SK-N-SH (cell line): ENCODE measurements at regions not wholly inside any gene's neighbourhood (a gene's known extent, or its start where the extent isn't known, plus 50 kb on each side); places are given as distances from the start of the nearest gene placed in this dataset.

Experiments
- CTCF ChIA-PET: fragments of 300-600, 350-600 bp; formaldehyde crosslinking; extraction: SDS; loops from one replicate; lab custom pipeline; 2021; lab: Yijun Ruan, JAX
- POLR2A ChIA-PET: fragments of 350-600 bp; sonication (Branson Sonifier 250); formaldehyde crosslinking; extraction: SDS; loops from one replicate; lab custom pipeline; 2020; ENCODE audit warnings: antibody characterized with exemption, inconsistent platforms; lab: Yijun Ruan, JAX
- DNase-seq: peaks from one replicate; pipeline ENCODE4 v3.0.0; 2012
- H2AFZ ChIP-seq: fragments of 200-600 bp; sonication (generic); 2 replicates; pipeline ENCODE4 v1.8.1; 2016; ENCODE audit warnings: antibody characterized with exemption, mild to moderate bottlenecking, low read depth
- H3F3A ChIP-seq: fragments of 200-600 bp; sonication (generic); replicated peaks from 2 replicates; pipeline ENCODE3; 2016; ENCODE audit warnings: antibody characterized with exemption, mild to moderate bottlenecking; ENCODE audit not compliant: insufficient read depth
- H3K27ac ChIP-seq, 2 experiments: fragments of 200-500 bp in 1 of 2; fragments of 200-600 bp in 1 of 2; sonication (Bioruptor generic) in 1 of 2; sonication (generic), shearing (Covaris generic) in 1 of 2; 2 replicates each; pipeline versions ENCODE4 v1.5.1 to v1.6.1; 2014 to 2016; ENCODE audit warnings: low read depth in 2 of 2, inconsistent platforms in 1 of 2, low read length in 1 of 2, mild to moderate bottlenecking in 1 of 2, mixed read lengths in 1 of 2
- H3K27me3 ChIP-seq: fragments of 200-600 bp; sonication (generic), shearing (Covaris generic); 2 replicates; pipeline ENCODE4 v1.6.1; 2016; ENCODE audit warnings: mixed run types; ENCODE audit not compliant: insufficient read depth
- H3K36me3 ChIP-seq, 2 experiments: fragments of 200-500 bp in 1 of 2; fragments of 200-600 bp in 1 of 2; sonication (Bioruptor generic) in 1 of 2; sonication (generic) in 1 of 2; replicated peaks in 1 of 2; 2 replicates each; pipeline versions ENCODE3 to v1.5.1; 2014 to 2016; ENCODE audit warnings: low read length in 1 of 2, mild to moderate bottlenecking in 1 of 2; ENCODE audit not compliant: insufficient read depth in 2 of 2, control insufficient read depth in 1 of 2
- H3K4me1 ChIP-seq, 2 experiments: fragments of 200-500 bp in 1 of 2; fragments of 200-600 bp in 1 of 2; sonication (Bioruptor generic) in 1 of 2; sonication (generic), shearing (Covaris generic) in 1 of 2; 2 replicates each; pipeline versions ENCODE4 v1.5.1 to v1.6.1; 2014 to 2016; ENCODE audit warnings: low read depth in 1 of 2, low read length in 1 of 2, mixed run types in 1 of 2; ENCODE audit not compliant: insufficient read depth in 2 of 2, control insufficient read depth in 1 of 2
- H3K4me2 ChIP-seq: fragments of 200-600 bp; sonication (generic), shearing (Covaris generic); 2 replicates; pipeline ENCODE4 v1.6.1; 2017; ENCODE audit warnings: mixed run types
- H3K4me3 ChIP-seq, 2 experiments: fragments of 200-500 bp in 1 of 2; fragments of 200-600 bp in 1 of 2; sonication (Bioruptor generic) in 1 of 2; sonication (generic), shearing (Covaris generic) in 1 of 2; 2 replicates each; pipeline versions ENCODE4 v1.5.1 to v1.8.1; 2014 to 2016; ENCODE audit warnings: low read depth in 2 of 2, inconsistent platforms in 1 of 2, low read length in 1 of 2, mild to moderate bottlenecking in 1 of 2, mixed read lengths in 1 of 2, moderate library complexity in 1 of 2
- H3K79me2 ChIP-seq: fragments of 200-600 bp; sonication (generic); 2 replicates; pipeline ENCODE4 v1.8.1; 2017; ENCODE audit warnings: mild to moderate bottlenecking; ENCODE audit not compliant: insufficient read depth
- H3K9ac ChIP-seq: fragments of 200-600 bp; sonication (generic); 2 replicates; pipeline ENCODE4 v1.6.1; 2017; ENCODE audit warnings: mixed run types
- H3K9me2 ChIP-seq: fragments of 200-600 bp; sonication (generic); 2 replicates; pipeline ENCODE4 v1.6.1; 2017; ENCODE audit warnings: mixed run types
- H3K9me3 ChIP-seq: fragments of 200-600 bp; sonication (generic); 2 replicates; pipeline ENCODE4 v1.6.1; 2017; ENCODE audit warnings: mixed run types, mild to moderate bottlenecking, moderate library complexity
- H4K20me1 ChIP-seq: fragments of 200-600 bp; sonication (generic); 2 replicates; pipeline ENCODE4 v1.6.1; 2017; ENCODE audit warnings: mild to moderate bottlenecking, mixed run types; ENCODE audit not compliant: insufficient read depth
- CTCF ChIP-seq: fragments of 200-600 bp; sonication (generic); IDR thresholded peaks from 2 replicates; pipeline ENCODE4 v1.6.1; 2017; ENCODE audit warnings: antibody characterized with exemption, mild to moderate bottlenecking, moderate library complexity
- FOSL2 ChIP-seq: IDR thresholded peaks from 2 replicates; pipeline ENCODE4 v1.4.0; 2012; ENCODE audit warnings: low read depth, mild to moderate bottlenecking, moderate library complexity, borderline replicate concordance
- FOXJ3 ChIP-seq: sonication (generic); formaldehyde crosslinking; IDR thresholded peaks from 2 replicates; pipeline ENCODE4 v1.5.1; 2020; ENCODE audit warnings: mild to moderate bottlenecking, missing genetic modification reagents
- GABPA ChIP-seq: IDR thresholded peaks from 2 replicates; pipeline ENCODE4 v1.4.0; 2012; ENCODE audit warnings: low read depth, mild to moderate bottlenecking
- GATA2 ChIP-seq: sonication (generic); formaldehyde crosslinking; IDR thresholded peaks from 2 replicates; pipeline ENCODE4 v1.5.0; 2020; ENCODE audit warnings: mild to moderate bottlenecking, missing genetic modification reagents
- JUND ChIP-seq: IDR thresholded peaks from 2 replicates; pipeline ENCODE4 v1.4.0; 2012
- MAX ChIP-seq: IDR thresholded peaks from 2 replicates; pipeline ENCODE4 v1.4.0; 2012; ENCODE audit warnings: low read depth
- MEF2A ChIP-seq: IDR thresholded peaks from 2 replicates; pipeline ENCODE4 v1.4.0; 2012; ENCODE audit warnings: low read depth, borderline replicate concordance
- MXI1 ChIP-seq: IDR thresholded peaks from 2 replicates; pipeline ENCODE4 v1.6.1; 2012; ENCODE audit warnings: mild to moderate bottlenecking, low read depth, low read length, improper control_type of control experiment
- NFIC ChIP-seq: IDR thresholded peaks from 2 replicates; pipeline ENCODE4 v1.4.0; 2012; ENCODE audit warnings: borderline replicate concordance
- NRF1 ChIP-seq: IDR thresholded peaks from 2 replicates; pipeline ENCODE4 v1.6.1; 2012; ENCODE audit warnings: low read depth, mild to moderate bottlenecking, low read length
- POLR2AphosphoS5 ChIP-seq: IDR thresholded peaks from 2 replicates; pipeline ENCODE4 v1.6.1; 2012; ENCODE audit warnings: low read depth, low read length
- RAD21 ChIP-seq: IDR thresholded peaks from 2 replicates; pipeline ENCODE4 v1.6.1; 2012; ENCODE audit warnings: mild to moderate bottlenecking, low read length
- RCOR1 ChIP-seq: fragments of 150-350 bp; IDR thresholded peaks from 2 replicates; pipeline ENCODE4 v1.6.1; 2017; ENCODE audit warnings: antibody characterized with exemption, low read length
- RXRA ChIP-seq: IDR thresholded peaks from 2 replicates; pipeline ENCODE4 v1.4.0; 2012; ENCODE audit warnings: low read depth, mild to moderate bottlenecking, borderline replicate concordance
- SMC3 ChIP-seq: IDR thresholded peaks from 2 replicates; pipeline ENCODE4 v1.6.1; 2012; ENCODE audit warnings: low read depth, low read length, improper control_type of control experiment
- TCF12 ChIP-seq: IDR thresholded peaks from 2 replicates; pipeline ENCODE4 v1.4.0; 2012
- TEAD4 ChIP-seq: IDR thresholded peaks from 2 replicates; pipeline ENCODE4 v1.4.0; 2012; ENCODE audit warnings: mild to moderate bottlenecking, borderline replicate concordance; ENCODE audit not compliant: insufficient read depth
- ZBTB33 ChIP-seq: IDR thresholded peaks from 2 replicates; pipeline ENCODE4 v1.4.0; 2012; ENCODE audit warnings: low read depth, borderline replicate concordance
- WGBS: methylation state at CpG from one replicate; pipeline ENCODE4 v1.1.6; 2017; ENCODE audit warnings: low lambda C conversion rate; 5-methylcytosine and 5-hydroxymethylcytosine counted together

GRCh38 chr15:80315289-80315987 is 63.4 kb upstream of the CTXND1 start:
- WGBS, result 52% methylated on average over 10 of the region's 11 CpGs
- H3K4me1 ChIP-seq, result peaks cover 0 to 5% of the 10 kb centered on the region in 2 experiments; a peak in 1 of 4 replicates
- H3F3A ChIP-seq, result no peaks in the 10 kb centered on the region
- no peaks in the 10 kb centered on the region for H3K9me3 ChIP-seq
- no peak for TF ChIP-seq NRF1
- no peak for TF ChIP-seq MEF2A
- TF ChIP-seq FOSL2, result no peak
- no peak for TF ChIP-seq RXRA
- no peak for TF ChIP-seq FOXJ3 (CRISPR knock-in tag)
- TF ChIP-seq RCOR1, result no peak
- no peak for TF ChIP-seq POLR2AphosphoS5
- no peak for TF ChIP-seq TCF12
- TF ChIP-seq TEAD4, result no peak
- TF ChIP-seq MAX, result no peak
- TF ChIP-seq JUND, result no peak
- TF ChIP-seq GATA2 (CRISPR knock-in tag), result no peak
- TF ChIP-seq SMC3, result no peak
- TF ChIP-seq RAD21, result no peak
- TF ChIP-seq CTCF, result no peak
- no peak for TF ChIP-seq NFIC
- TF ChIP-seq ZBTB33, result no peak
- TF ChIP-seq GABPA, result no peak
- no peak for TF ChIP-seq MXI1
- no peaks in the 10 kb centered on the region for H3K79me2 ChIP-seq
- CTCF ChIA-PET, result no interaction called here
- H3K9ac ChIP-seq, result no peak overlapping the region
- POLR2A ChIA-PET, result no interaction called here
- no peaks in the 10 kb centered on the region for H3K9me2 ChIP-seq
- H3K27me3 ChIP-seq, result no peaks in the 10 kb centered on the region
- no peak overlapping the region for H2AFZ ChIP-seq
- DNase-seq, result no peak
- H4K20me1 ChIP-seq, result no peaks in the 10 kb centered on the region
- no peak overlapping the region for H3K27ac ChIP-seq
- H3K4me3 ChIP-seq, result no peak overlapping the region
- H3K4me2 ChIP-seq, result no peak overlapping the region
- H3K36me3 ChIP-seq, result no peaks in the 10 kb centered on the region
